GM23338 (cell line): ENCODE measurements at regions not wholly inside any gene's neighbourhood (a gene's known extent, or its start where the extent isn't known, plus 50 kb on each side); places are given as distances from the start of the nearest gene placed in this dataset.

ENCODE experiments used
- ATAC-seq: fragments of 200-7000 bp; cut with Tn5 transposase; 3 replicates; pipeline ENCODE4 v1.9.1; 2020
- DNase-seq: peaks from one replicate; pipeline ENCODE4 v3.0.0-alpha.2; 2015; ENCODE audit warnings: low spot score
- H2AFZ ChIP-seq: fragments of 200-600 bp; sonication (generic); 2 replicates; pipeline ENCODE4 v1.8.0; 2016; ENCODE audit warnings: antibody characterized with exemption, mild to moderate bottlenecking, moderate library complexity
- H3F3A ChIP-seq: fragments of 200-600 bp; sonication (generic); replicated peaks from 2 replicates; pipeline ENCODE4 v1.8.0; 2017; ENCODE audit warnings: antibody characterized with exemption, mixed run types, low read depth
- H3K27ac ChIP-seq: fragments of 200-600 bp; sonication (generic); 2 replicates; pipeline ENCODE4 v1.6.1; 2016; ENCODE audit warnings: low read depth
- H3K27me3 ChIP-seq: fragments of 200-600 bp; sonication (generic); 2 replicates; pipeline ENCODE4 v1.8.0; 2016; ENCODE audit warnings: mild to moderate bottlenecking, mixed run types, moderate library complexity; ENCODE audit not compliant: insufficient read depth
- H3K36me3 ChIP-seq: fragments of 200-600 bp; sonication (generic); 2 replicates; pipeline ENCODE4 v1.8.0; 2016; ENCODE audit warnings: mild to moderate bottlenecking; ENCODE audit not compliant: insufficient read depth
- H3K4me1 ChIP-seq: fragments of 200-600 bp; sonication (generic); 2 replicates; pipeline ENCODE4 v1.8.0; 2016; ENCODE audit warnings: mild to moderate bottlenecking, moderate library complexity; ENCODE audit not compliant: insufficient read depth
- H3K4me2 ChIP-seq: fragments of 200-600 bp; sonication (generic); 2 replicates; pipeline ENCODE4 v1.7.1; 2017; ENCODE audit warnings: mixed run types
- H3K4me3 ChIP-seq: fragments of 200-600 bp; sonication (generic); 2 replicates; pipeline ENCODE4 v1.6.1; 2016; ENCODE audit warnings: mixed run types
- H3K79me2 ChIP-seq: fragments of 200-600 bp; sonication (generic); replicated peaks from 2 replicates; pipeline ENCODE4 v1.8.0; 2017; ENCODE audit warnings: mild to moderate bottlenecking; ENCODE audit not compliant: insufficient read depth
- H3K9me2 ChIP-seq: fragments of 200-600 bp; sonication (generic); 2 replicates; pipeline ENCODE4 v1.8.0; 2017; ENCODE audit not compliant: insufficient read depth
- H4K20me1 ChIP-seq: fragments of 200-600 bp; sonication (generic); replicated peaks from 2 replicates; pipeline ENCODE4 v1.8.0; 2017; ENCODE audit warnings: mild to moderate bottlenecking; ENCODE audit not compliant: insufficient read depth
- H3K27ac Mint-ChIP-seq: 2 replicates; pipeline ENCODE4 v1.8.0; 2020; ENCODE audit warnings: inconsistent platforms, mild to moderate bottlenecking, moderate library complexity, mixed read lengths
- H3K27me3 Mint-ChIP-seq: 3 replicates; pipeline ENCODE4 v1.8.0; 2022; ENCODE audit warnings: low read depth, mild to moderate bottlenecking, moderate library complexity, mixed read lengths, inconsistent platforms; ENCODE audit not compliant: insufficient read depth, poor library complexity
- H3K36me3 Mint-ChIP-seq: 3 replicates; pipeline ENCODE4 v1.8.0; 2021; ENCODE audit warnings: low read depth, mild to moderate bottlenecking, inconsistent platforms, moderate library complexity, mixed read lengths
- H3K4me1 Mint-ChIP-seq: 3 replicates; pipeline ENCODE4 v1.8.0; 2020; ENCODE audit warnings: mild to moderate bottlenecking, inconsistent platforms, mixed read lengths
- H3K4me3 Mint-ChIP-seq: 3 replicates; pipeline ENCODE4 v1.8.0; 2021; ENCODE audit warnings: moderate library complexity, mild to moderate bottlenecking, inconsistent platforms, mixed read lengths
- H3K9me3 Mint-ChIP-seq: 3 replicates; pipeline ENCODE4 v1.8.0; 2020; ENCODE audit warnings: moderate library complexity, mild to moderate bottlenecking, inconsistent platforms, mixed read lengths
- JUNB ChIP-seq: IDR thresholded peaks from one replicate; pipeline ENCODE4 v1.6.1; 2016; ENCODE audit warnings: antibody characterized with exemption; ENCODE audit not compliant: unreplicated experiment
- NANOG ChIP-seq: IDR thresholded peaks from 2 replicates; pipeline ENCODE4 v1.6.1; 2016; ENCODE audit warnings: antibody characterized with exemption, borderline replicate concordance
- ZNF462 ChIP-seq: fragments of 250-450 bp; sonication (Bioruptor Pico); IDR thresholded peaks from 2 replicates; pipeline ENCODE4 v1.5.0; 2020; ENCODE audit warnings: mild to moderate bottlenecking, moderate library complexity

- H3K27ac Mint-ChIP-seq = peak overlapping the region; percentile 87
- H3K4me2 ChIP-seq = peak overlapping the region; percentile 46
- 0 out of 2 replicates have a peak overlapping the region, but pooled peaks have one; percentile 17 for H3K4me3 ChIP-seq
Measured at GRCh38 chr12:124130691-124131591, 157.9 kb downstream of the ZNF664 start.

More at GRCh38 chr12:124130691-124131591, 157.9 kb downstream of the ZNF664 start:
- H3K9me2 ChIP-seq = peaks cover 5% of the 10 kb centered on the region; the same call in 1 of the 2 replicates
- TF ChIP-seq JUNB (no peak), NANOG (peak; percentile 32; the same call in 1 of the 2 replicates), ZNF462 (CRISPR knock-in tag) (peak; percentile 91)
- peak; percentile 62 for DNase-seq
- Mint-ChIP-seq H3K9me3 (peaks cover 3% of the 10 kb centered on the region; the same call in 2 of the 3 replicates), H3K36me3 (0 out of 3 replicates have a peak, but pooled peaks cover 2% of the 10 kb centered on the region), H3K4me3 (peak overlapping the region; percentile 40; the same call in 2 of the 3 replicates), H3K27me3 (peaks cover 14% of the 10 kb centered on the region), H3K4me1 (peaks cover 29% of the 10 kb centered on the region)
- no peaks in the 10 kb centered on the region for H3K27me3 ChIP-seq
- no peaks in the 10 kb centered on the region for H3K79me2 ChIP-seq
- H4K20me1 ChIP-seq = no peaks in the 10 kb centered on the region
- peaks cover 32% of the 10 kb centered on the region for H3F3A ChIP-seq
- H3K4me1 ChIP-seq = peaks cover 30% of the 10 kb centered on the region
- no peak overlapping the region for H2AFZ ChIP-seq
- ATAC-seq = peak; percentile 85
- no peaks in the 10 kb centered on the region; the same call in 1 of the 2 replicates for H3K36me3 ChIP-seq
- peak overlapping the region; percentile 99 for H3K27ac ChIP-seq
